Karpas-422 (cell line): ENCODE measurements at regions not wholly inside any gene's neighbourhood (a gene's known extent, or its start where the extent isn't known, plus 50 kb on each side); places are given as distances from the start of the nearest gene placed in this dataset.
"Not testable (repeated sequence)": the region's sequence is repeated elsewhere in the genome, so short reads cannot be mapped to it uniquely, and the experiment has no call there.

ENCODE experiments used
- DNase-seq: peaks from one replicate; pipeline ENCODE4 v3.0.0-alpha.2; 2015
- H2AFZ ChIP-seq: fragments of 200-600 bp; sonication (generic); 2 replicates; pipeline ENCODE4 v1.6.1; 2014; ENCODE audit warnings: antibody characterized with exemption, low read length, mixed read lengths
- H3K27ac ChIP-seq: fragments of 200-600 bp; sonication (generic); 2 replicates; pipeline ENCODE4 v1.5.1; 2014; ENCODE audit warnings: mild to moderate bottlenecking, low read length, moderate library complexity
- H3K27me3 ChIP-seq: fragments of 200-600 bp; sonication (generic); 2 replicates; pipeline ENCODE4 v1.6.1; 2014; ENCODE audit warnings: low read length, mixed read lengths
- H3K36me3 ChIP-seq: fragments of 200-600 bp; sonication (generic); 2 replicates; pipeline ENCODE4 v1.6.1; 2014; ENCODE audit warnings: low read length, mixed read lengths; ENCODE audit not compliant: insufficient read depth
- H3K4me1 ChIP-seq: fragments of 200-600 bp; sonication (generic); 2 replicates; pipeline ENCODE4 v1.6.1; 2014; ENCODE audit warnings: mild to moderate bottlenecking, low read length, mixed read lengths
- H3K4me2 ChIP-seq: fragments of 200-600 bp; sonication (generic); 2 replicates; pipeline ENCODE4 v1.6.1; 2014; ENCODE audit warnings: low read length, low read depth, mild to moderate bottlenecking; ENCODE audit not compliant: poor library complexity, severe bottlenecking
- H3K4me3 ChIP-seq: fragments of 200-600 bp; sonication (generic); 2 replicates; pipeline ENCODE4 v1.5.1; 2014; ENCODE audit warnings: mild to moderate bottlenecking, antibody characterized with exemption, low read length, mixed read lengths
- H3K79me2 ChIP-seq: fragments of 200-600 bp; sonication (generic); 2 replicates; pipeline ENCODE4 v1.6.1; 2014; ENCODE audit warnings: mild to moderate bottlenecking, low read length, mixed read lengths
- H3K9ac ChIP-seq: fragments of 200-600 bp; sonication (generic); 2 replicates; pipeline ENCODE4 v1.6.0; 2014; ENCODE audit warnings: low read length
- H3K9me2 ChIP-seq: fragments of 200-600 bp; sonication (generic), shearing (Covaris generic); replicated peaks from 2 replicates; pipeline ENCODE4 v1.6.0; 2014; ENCODE audit warnings: mild to moderate bottlenecking, low read length, moderate library complexity; ENCODE audit not compliant: insufficient read depth
- H3K9me3 ChIP-seq: fragments of 300-700, 200-600 bp; sonication (generic); 2 replicates; pipeline ENCODE4 v1.6.1; 2014; ENCODE audit warnings: low read length, mixed read lengths
- H4K20me1 ChIP-seq: fragments of 200-600 bp; sonication (generic); 2 replicates; pipeline ENCODE4 v1.6.1; 2014; ENCODE audit warnings: mild to moderate bottlenecking, antibody characterized with exemption, low read length, low read depth; ENCODE audit not compliant: insufficient read depth

- H3K4me3 ChIP-seq, DNase-seq, H4K20me1 ChIP-seq, H2AFZ ChIP-seq, H3K9me3 ChIP-seq, H3K4me2 ChIP-seq, H3K4me1 ChIP-seq, H3K79me2 ChIP-seq, H3K9ac ChIP-seq, H3K9me2 ChIP-seq, H3K27ac ChIP-seq, H3K27me3 ChIP-seq, H3K36me3 ChIP-seq: not testable (repeated sequence)
Measured at GRCh38 chr13:22965011-22965857, 215.5 kb upstream of the SGCG start.

- not testable (repeated sequence) for H2AFZ ChIP-seq
Measured at GRCh38 chr13:22965858-22966239, 214.9 kb upstream of the SGCG start.

GRCh38 chr13:22966753-22967152, 214.0 kb upstream of the SGCG start:
- H3K27ac ChIP-seq, H3K4me3 ChIP-seq, H3K4me2 ChIP-seq, H4K20me1 ChIP-seq, H3K4me1 ChIP-seq, H3K27me3 ChIP-seq, H3K9ac ChIP-seq, H3K9me2 ChIP-seq, H2AFZ ChIP-seq, H3K36me3 ChIP-seq, H3K9me3 ChIP-seq, H3K79me2 ChIP-seq, DNase-seq: not testable (repeated sequence)

More at GRCh38 chr13:22965858-22966239, 214.9 kb upstream of the SGCG start:
- H3K4me3 ChIP-seq, H3K9ac ChIP-seq, H4K20me1 ChIP-seq, H3K79me2 ChIP-seq, H3K27ac ChIP-seq, H3K4me1 ChIP-seq, H3K9me2 ChIP-seq, H3K4me2 ChIP-seq, H3K9me3 ChIP-seq, H3K36me3 ChIP-seq, DNase-seq, H3K27me3 ChIP-seq: not testable (repeated sequence)

GRCh38 chr13:22967669-22968068, 213.1 kb upstream of the SGCG start:
- Histone ChIP-seq H3K9me3 (no peaks in the 10 kb centered on the region), H3K4me3 (no peak overlapping the region), H3K27ac (no peak overlapping the region), H3K4me2 (no peak overlapping the region), H4K20me1 (no peaks in the 10 kb centered on the region), H3K27me3 (no peaks in the 10 kb centered on the region), H3K79me2 (no peaks in the 10 kb centered on the region), H3K9me2 (no peaks in the 10 kb centered on the region), H3K36me3 (no peaks in the 10 kb centered on the region), H3K4me1 (no peaks in the 10 kb centered on the region), H2AFZ (no peak overlapping the region), H3K9ac (no peak overlapping the region)
- no peak for DNase-seq

- Histone ChIP-seq H3K4me2 (no peak overlapping the region), H3K36me3 (no peaks in the 10 kb centered on the region), H3K79me2 (no peaks in the 10 kb centered on the region), H3K9me3 (no peaks in the 10 kb centered on the region; the same call in 1 of the 2 replicates), H3K27ac (no peak overlapping the region), H2AFZ (no peak overlapping the region), H3K4me3 (no peak overlapping the region), H3K9me2 (no peaks in the 10 kb centered on the region), H3K27me3 (no peaks in the 10 kb centered on the region), H4K20me1 (no peaks in the 10 kb centered on the region), H3K4me1 (no peaks in the 10 kb centered on the region), H3K9ac (no peak overlapping the region)
- DNase-seq: no peak
Measured at GRCh38 chr13:22979952-22980351, 200.8 kb upstream of the SGCG start.

- DNase-seq: no peak
- H3K9ac ChIP-seq: no peak overlapping the region
- no peak overlapping the region for H3K4me3 ChIP-seq
- H3K36me3 ChIP-seq: no peaks in the 10 kb centered on the region
- H2AFZ ChIP-seq: no peak overlapping the region
- no peaks in the 10 kb centered on the region for H3K4me1 ChIP-seq
- no peaks in the 10 kb centered on the region for H3K27me3 ChIP-seq
- H3K4me2 ChIP-seq: no peak overlapping the region
- no peaks in the 10 kb centered on the region for H3K9me2 ChIP-seq
- no peaks in the 10 kb centered on the region; the same call in 1 of the 2 replicates for H3K9me3 ChIP-seq
- no peak overlapping the region for H3K27ac ChIP-seq
- no peaks in the 10 kb centered on the region for H4K20me1 ChIP-seq
- no peaks in the 10 kb centered on the region for H3K79me2 ChIP-seq
Measured at GRCh38 chr13:22980936-22981335, 199.8 kb upstream of the SGCG start.

- H3K9ac ChIP-seq: no peak overlapping the region
- no peaks in the 10 kb centered on the region for H3K79me2 ChIP-seq
- H3K9me2 ChIP-seq: 0 out of 2 replicates have a peak, but pooled peaks cover 2% of the 10 kb centered on the region
- H3K4me1 ChIP-seq: no peaks in the 10 kb centered on the region
- no peak overlapping the region for H3K4me2 ChIP-seq
- H2AFZ ChIP-seq: no peak overlapping the region
- DNase-seq: no peak
- no peak overlapping the region for H3K4me3 ChIP-seq
- H3K36me3 ChIP-seq: no peaks in the 10 kb centered on the region
- no peaks in the 10 kb centered on the region for H4K20me1 ChIP-seq
- H3K27me3 ChIP-seq: no peaks in the 10 kb centered on the region
- no peak overlapping the region for H3K27ac ChIP-seq
- no peaks in the 10 kb centered on the region for H3K9me3 ChIP-seq
Measured at GRCh38 chr13:22993148-22993547, 187.6 kb upstream of the SGCG start.

- H3K9me3 ChIP-seq: no peaks in the 10 kb centered on the region
- no peaks in the 10 kb centered on the region for H3K9me2 ChIP-seq
- H3K27ac ChIP-seq: no peak overlapping the region
- H3K36me3 ChIP-seq: no peaks in the 10 kb centered on the region
- H3K79me2 ChIP-seq: no peaks in the 10 kb centered on the region
- H3K4me2 ChIP-seq: no peak overlapping the region
- no peak overlapping the region for H2AFZ ChIP-seq
- no peak for DNase-seq
- no peak overlapping the region for H3K4me3 ChIP-seq
- no peak overlapping the region for H3K9ac ChIP-seq
- no peaks in the 10 kb centered on the region for H3K27me3 ChIP-seq
- H4K20me1 ChIP-seq: no peaks in the 10 kb centered on the region
- no peaks in the 10 kb centered on the region for H3K4me1 ChIP-seq
Measured at GRCh38 chr13:23003446-23003845, 177.3 kb upstream of the SGCG start.
